Uterus (tissue), 2 donors: ENCODE measurements at regions not wholly inside any gene's neighbourhood (a gene's known extent, or its start where the extent isn't known, plus 50 kb on each side); places are given as distances from the start of the nearest gene placed in this dataset.

ENCODE experiments used
- CTCF ChIP-seq, 4 experiments: fragments of 200-600 bp in 2 of 4; fragments of 450-650 bp in 2 of 4; sonication (generic) in 2 of 4; IDR thresholded peaks; one replicate each; pipeline ENCODE4 v1.5.1; 2016 to 2019; ENCODE audit warnings: antibody characterized with exemption in 4 of 4, mild to moderate bottlenecking in 2 of 4, moderate library complexity in 1 of 4
- POLR2A ChIP-seq, 2 donors: fragments of 450-650 bp; IDR thresholded peaks; one replicate each; pipeline ENCODE4 v1.6.1; 2016; ENCODE audit warnings: antibody characterized with exemption in 2 of 2, mild to moderate bottlenecking in 1 of 2, moderate library complexity in 1 of 2

GRCh38 chr1:216932424-216932823 is 209.2 kb upstream of the ESRRG start:
- TF ChIP-seq CTCF (IDR thresholded peaks at IDR 0.05) (no peak), POLR2A (IDR thresholded peaks at IDR 0.05) (no peak)
